SK-N-SH (cell line): ENCODE measurements at regions not wholly inside any gene's neighbourhood (a gene's known extent, or its start where the extent isn't known, plus 50 kb on each side); places are given as distances from the start of the nearest gene placed in this dataset.
"Not testable (repeated sequence)": the region's sequence is repeated elsewhere in the genome, so short reads cannot be mapped to it uniquely, and the experiment has no call there.

Experiments used
- CHD2 ChIP-seq: fragments of 150-350 bp; IDR thresholded peaks from 2 replicates; pipeline ENCODE4 v1.6.1; 2018; ENCODE audit warnings: low read length; ENCODE audit not compliant: partially characterized antibody
- CTCF ChIP-seq: fragments of 200-600 bp; sonication (generic); IDR thresholded peaks from 2 replicates; pipeline ENCODE4 v1.6.1; 2017; ENCODE audit warnings: antibody characterized with exemption, mild to moderate bottlenecking, moderate library complexity
- EP300 ChIP-seq, 2 experiments: IDR thresholded peaks; 2 replicates each; pipeline versions ENCODE4 v1.4.0 to v1.6.1; 2012; ENCODE audit warnings: borderline replicate concordance in 1 of 2, low read depth in 1 of 2, low read length in 1 of 2
- GATA2 ChIP-seq: sonication (generic); formaldehyde crosslinking; IDR thresholded peaks from 2 replicates; pipeline ENCODE4 v1.5.0; 2020; ENCODE audit warnings: mild to moderate bottlenecking, missing genetic modification reagents
- JUND ChIP-seq: IDR thresholded peaks from 2 replicates; pipeline ENCODE4 v1.4.0; 2012
- NFIC ChIP-seq: IDR thresholded peaks from 2 replicates; pipeline ENCODE4 v1.4.0; 2012; ENCODE audit warnings: borderline replicate concordance
- NRF1 ChIP-seq: IDR thresholded peaks from 2 replicates; pipeline ENCODE4 v1.6.1; 2012; ENCODE audit warnings: low read depth, mild to moderate bottlenecking, low read length
- POLR2AphosphoS5 ChIP-seq: IDR thresholded peaks from 2 replicates; pipeline ENCODE4 v1.6.1; 2012; ENCODE audit warnings: low read depth, low read length
- RAD21 ChIP-seq: IDR thresholded peaks from 2 replicates; pipeline ENCODE4 v1.6.1; 2012; ENCODE audit warnings: mild to moderate bottlenecking, low read length
- TCF12 ChIP-seq: IDR thresholded peaks from 2 replicates; pipeline ENCODE4 v1.4.0; 2012
- USF2 ChIP-seq: fragments of 150-350 bp; IDR thresholded peaks from 2 replicates; pipeline ENCODE4 v1.6.1; 2017; ENCODE audit warnings: antibody characterized with exemption, low read length, low read depth, borderline replicate concordance
- TF ChIP-seq, protein P1 (sequence below): IDR thresholded peaks from 2 replicates; pipeline ENCODE4 v1.4.0; 2012; ENCODE audit warnings: low read depth, borderline replicate concordance
- TF ChIP-seq, protein P2 (sequence below): IDR thresholded peaks from 2 replicates; pipeline ENCODE4 v1.4.0; 2012; ENCODE audit warnings: low read depth

DNA sequence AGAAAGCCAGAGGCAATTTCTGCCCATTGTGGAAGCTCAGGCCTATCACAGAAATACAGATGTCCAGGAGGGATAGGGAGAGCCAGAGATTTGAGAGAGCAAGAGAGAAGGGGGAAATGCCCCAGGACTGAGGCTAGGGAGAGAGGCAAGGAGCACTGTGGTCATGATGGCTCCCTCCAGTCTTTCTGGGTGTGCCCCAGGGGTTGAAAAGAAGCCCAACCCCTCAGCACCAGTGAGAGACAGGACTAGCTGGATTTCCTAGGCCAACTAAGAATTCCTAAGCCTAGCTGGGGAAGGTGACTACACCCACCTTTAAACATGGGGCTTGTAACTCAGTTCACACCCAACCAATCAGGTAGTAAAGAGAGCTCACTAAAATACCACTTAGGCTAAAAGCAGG is 100.7 kb upstream of the MTLN start:
- not testable (repeated sequence) for TF ChIP-seq GATA2 (CRISPR knock-in tag); CTCF; USF2; RAD21; POLR2AphosphoS5; NRF1; NFIC; TCF12; CHD2; JUND; EP300 (IDR thresholded peaks at IDR 0.05; ENCODE audit: borderline replicate concordance in 1 of 2, low read depth in 1 of 2, low read length in 1 of 2)
- TF ChIP-seq, protein P1, sequence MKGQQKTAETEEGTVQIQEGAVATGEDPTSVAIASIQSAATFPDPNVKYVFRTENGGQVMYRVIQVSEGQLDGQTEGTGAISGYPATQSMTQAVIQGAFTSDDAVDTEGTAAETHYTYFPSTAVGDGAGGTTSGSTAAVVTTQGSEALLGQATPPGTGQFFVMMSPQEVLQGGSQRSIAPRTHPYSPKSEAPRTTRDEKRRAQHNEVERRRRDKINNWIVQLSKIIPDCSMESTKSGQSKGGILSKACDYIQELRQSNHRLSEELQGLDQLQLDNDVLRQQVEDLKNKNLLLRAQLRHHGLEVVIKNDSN, result not testable (repeated sequence)
- TF ChIP-seq, protein P2, sequence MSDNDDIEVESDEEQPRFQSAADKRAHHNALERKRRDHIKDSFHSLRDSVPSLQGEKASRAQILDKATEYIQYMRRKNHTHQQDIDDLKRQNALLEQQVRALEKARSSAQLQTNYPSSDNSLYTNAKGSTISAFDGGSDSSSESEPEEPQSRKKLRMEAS, result not testable (repeated sequence)
